Astrocyte (in vitro differentiated cells and primary cell): ENCODE measurements at regions not wholly inside any gene's neighbourhood (a gene's known extent, or its start where the extent isn't known, plus 50 kb on each side); places are given as distances from the start of the nearest gene placed in this dataset.

Experiments used
- EZH2 ChIP-seq: IDR thresholded peaks from 2 replicates; pipeline ENCODE4 v1.6.1; 2012; ENCODE audit warnings: mild to moderate bottlenecking, low read length, inconsistent platforms; ENCODE audit not compliant: insufficient read depth
- TF ChIP-seq, protein P1 (sequence below): IDR thresholded peaks from 2 replicates; pipeline ENCODE4 v1.5.1; 2011; ENCODE audit warnings: low read depth, mild to moderate bottlenecking, inconsistent platforms, low read length, moderate library complexity; ENCODE audit not compliant: insufficient read depth

- TF ChIP-seq, protein P1, sequence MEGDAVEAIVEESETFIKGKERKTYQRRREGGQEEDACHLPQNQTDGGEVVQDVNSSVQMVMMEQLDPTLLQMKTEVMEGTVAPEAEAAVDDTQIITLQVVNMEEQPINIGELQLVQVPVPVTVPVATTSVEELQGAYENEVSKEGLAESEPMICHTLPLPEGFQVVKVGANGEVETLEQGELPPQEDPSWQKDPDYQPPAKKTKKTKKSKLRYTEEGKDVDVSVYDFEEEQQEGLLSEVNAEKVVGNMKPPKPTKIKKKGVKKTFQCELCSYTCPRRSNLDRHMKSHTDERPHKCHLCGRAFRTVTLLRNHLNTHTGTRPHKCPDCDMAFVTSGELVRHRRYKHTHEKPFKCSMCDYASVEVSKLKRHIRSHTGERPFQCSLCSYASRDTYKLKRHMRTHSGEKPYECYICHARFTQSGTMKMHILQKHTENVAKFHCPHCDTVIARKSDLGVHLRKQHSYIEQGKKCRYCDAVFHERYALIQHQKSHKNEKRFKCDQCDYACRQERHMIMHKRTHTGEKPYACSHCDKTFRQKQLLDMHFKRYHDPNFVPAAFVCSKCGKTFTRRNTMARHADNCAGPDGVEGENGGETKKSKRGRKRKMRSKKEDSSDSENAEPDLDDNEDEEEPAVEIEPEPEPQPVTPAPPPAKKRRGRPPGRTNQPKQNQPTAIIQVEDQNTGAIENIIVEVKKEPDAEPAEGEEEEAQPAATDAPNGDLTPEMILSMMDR: no peak
- no peak for TF ChIP-seq EZH2
Measured at GRCh38 chr6:4185846-4186245, 50.5 kb upstream of the ECI2 start.
